ENCODE measurements at regions not wholly inside any gene's neighbourhood (a gene's known extent, or its start where the extent isn't known, plus 50 kb on each side); places are given as distances from the start of the nearest gene placed in this dataset.

GRCh38 chr2:861655-862354 lies 88.8 kb upstream of the SNTG2 start:
- no peak for DNase-seq (ENCODE audit: low read depth in 3 of 3, low spot score in 2 of 3)

- no peak for DNase-seq (ENCODE audit: low read depth in 3 of 3, low spot score in 2 of 3)
Observed at GRCh38 chr2:860259-860855, 90.3 kb upstream of the SNTG2 start.

- DNase-seq (ENCODE audit: low read depth in 3 of 3, low spot score in 2 of 3) = no peak
Observed at GRCh38 chr2:858646-859045, 92.0 kb upstream of the SNTG2 start.

- DNase-seq (ENCODE audit: low read depth in 3 of 3, low spot score in 2 of 3) = no peak
Observed at GRCh38 chr2:857937-858336, 92.7 kb upstream of the SNTG2 start.

GRCh38 chr2:857081-857480 lies 93.6 kb upstream of the SNTG2 start:
- DNase-seq (ENCODE audit: low read depth in 3 of 3, low spot score in 2 of 3) = no peak

- no peak for DNase-seq (ENCODE audit: low read depth in 3 of 3, low spot score in 2 of 3)
Observed at GRCh38 chr2:856456-856855, 94.2 kb upstream of the SNTG2 start.

GRCh38 chr2:856041-856440 lies 94.6 kb upstream of the SNTG2 start:
- no peak for DNase-seq (ENCODE audit: low read depth in 3 of 3, low spot score in 2 of 3)

- DNase-seq (ENCODE audit: low read depth in 3 of 3, low spot score in 2 of 3) = no peak
Observed at GRCh38 chr2:855177-855576, 95.5 kb upstream of the SNTG2 start.

GRCh38 chr2:854460-854859 lies 96.2 kb upstream of the SNTG2 start:
- DNase-seq (ENCODE audit: low read depth in 3 of 3, low spot score in 2 of 3) = no peak

- no peak for DNase-seq (ENCODE audit: low read depth in 3 of 3, low spot score in 2 of 3)
Observed at GRCh38 chr2:853203-853870, 97.3 kb upstream of the SNTG2 start.

- no peak for DNase-seq (ENCODE audit: low read depth in 3 of 3, low spot score in 2 of 3)
Observed at GRCh38 chr2:852168-852567, 98.5 kb upstream of the SNTG2 start.

- DNase-seq (ENCODE audit: low read depth in 3 of 3, low spot score in 2 of 3) = no peak
Observed at GRCh38 chr2:851680-852079, 99.0 kb upstream of the SNTG2 start.

- DNase-seq (ENCODE audit: low read depth in 3 of 3, low spot score in 2 of 3) = no peak
Observed at GRCh38 chr2:851078-851477, 99.6 kb upstream of the SNTG2 start.

GRCh38 chr2:850429-850828 lies 100.2 kb upstream of the SNTG2 start:
- no peak for DNase-seq (ENCODE audit: low read depth in 3 of 3, low spot score in 2 of 3)

GRCh38 chr2:848099-848498 lies 102.5 kb upstream of the SNTG2 start:
- DNase-seq (ENCODE audit: low read depth in 3 of 3, low spot score in 2 of 3) = no peak

GRCh38 chr2:847669-848068 lies 103.0 kb upstream of the SNTG2 start:
- no peak for DNase-seq (ENCODE audit: low read depth in 3 of 3, low spot score in 2 of 3)

- no peak for DNase-seq (ENCODE audit: low read depth in 3 of 3, low spot score in 2 of 3)
Observed at GRCh38 chr2:844715-845114, 105.9 kb upstream of the SNTG2 start.

- no peak for DNase-seq (ENCODE audit: low read depth in 3 of 3, low spot score in 2 of 3)
Observed at GRCh38 chr2:842151-842803, 108.4 kb upstream of the SNTG2 start.

- DNase-seq (ENCODE audit: low read depth in 3 of 3, low spot score in 2 of 3) = no peak
Observed at GRCh38 chr2:841036-841435, 109.6 kb upstream of the SNTG2 start.

GRCh38 chr2:834233-834632 lies 116.4 kb upstream of the SNTG2 start:
- no peak for DNase-seq (ENCODE audit: low read depth in 3 of 3, low spot score in 2 of 3)

GRCh38 chr2:833180-833579 lies 117.5 kb upstream of the SNTG2 start:
- DNase-seq (ENCODE audit: low read depth in 3 of 3, low spot score in 2 of 3) = no peak

GRCh38 chr2:832635-833034 lies 118.0 kb upstream of the SNTG2 start:
- DNase-seq (ENCODE audit: low read depth in 3 of 3, low spot score in 2 of 3) = no peak
